ENCODE measurements at regions not wholly inside any gene's neighbourhood (a gene's known extent, or its start where the extent isn't known, plus 50 kb on each side); places are given as distances from the start of the nearest gene placed in this dataset.

GRCh38 chr6:137313928-137314855 lies 95.0 kb upstream of the IFNGR1 start:
- ChIA-PET CTCF (interaction anchor here (0.8 to 5.4 kb wide), 27 partner anchors 9 to 326 kb away, joined by 3 to 41 read pairs (median 4); no protein-coding TSS in a partner anchor), POLR2A (no interaction called here)
- Histone ChIP-seq H3K27ac (ENCODE audit: insufficient read depth in 1 of 2, low read depth in 1 of 2, low read length in 2 of 2, poor library complexity in 1 of 2, severe bottlenecking in 2 of 2) (no peak overlapping the region), H3K27me3 (replicated peaks in 2 of 5; ENCODE audit: control insufficient read depth in 4 of 5, insufficient read depth in 5 of 5, low read length in 4 of 5) (peaks cover 0 to 2% (median 0%) of the 10 kb centered on the region in 5 experiments), H3K4me1 (ENCODE audit: control extremely low read depth in 1 of 4, control insufficient read depth in 4 of 4, insufficient read depth in 4 of 4, low read length in 3 of 4) (peaks cover 2 to 12% (median 8%) of the 10 kb centered on the region in 4 experiments), H3K9me3 (ENCODE audit: control extremely low read depth in 1 of 5, control insufficient read depth in 4 of 5, insufficient read depth in 2 of 5, low read depth in 1 of 5, low read length in 4 of 5) (no peaks in the 10 kb centered on the region), H3K36me3 (ENCODE audit: control insufficient read depth in 4 of 4, insufficient read depth in 4 of 4, low read length in 3 of 4) (no peaks in the 10 kb centered on the region), H3K4me3 (ENCODE audit: control insufficient read depth in 1 of 7, extremely low read depth in 1 of 7, insufficient read depth in 4 of 7, low read depth in 2 of 7, low read length in 6 of 7) (no peak overlapping the region)
- WGBS (ENCODE audit: insufficient coverage) = 27% methylated on average over 9 of the region's 11 CpGs
- peak; percentile 73 to 83 (median 81) for DNase-seq

GRCh38 chr6:137313211-137313610 lies 94.0 kb upstream of the IFNGR1 start:
- Histone ChIP-seq H3K27ac (ENCODE audit: insufficient read depth in 1 of 2, low read depth in 1 of 2, low read length in 2 of 2, poor library complexity in 1 of 2, severe bottlenecking in 2 of 2) (no peak overlapping the region), H3K36me3 (ENCODE audit: control insufficient read depth in 4 of 4, insufficient read depth in 4 of 4, low read length in 3 of 4) (no peaks in the 10 kb centered on the region), H3K4me3 (ENCODE audit: control insufficient read depth in 1 of 7, extremely low read depth in 1 of 7, insufficient read depth in 4 of 7, low read depth in 2 of 7, low read length in 6 of 7) (no peak overlapping the region), H3K27me3 (replicated peaks in 2 of 5; ENCODE audit: control insufficient read depth in 4 of 5, insufficient read depth in 5 of 5, low read length in 4 of 5) (peaks cover 0 to 2% (median 0%) of the 10 kb centered on the region in 5 experiments), H3K4me1 (ENCODE audit: control extremely low read depth in 1 of 4, control insufficient read depth in 4 of 4, insufficient read depth in 4 of 4, low read length in 3 of 4) (peaks cover 2 to 21% (median 15%) of the 10 kb centered on the region in 4 experiments), H3K9me3 (ENCODE audit: control extremely low read depth in 1 of 5, control insufficient read depth in 4 of 5, insufficient read depth in 2 of 5, low read depth in 1 of 5, low read length in 4 of 5) (no peaks in the 10 kb centered on the region)
- POLR2A ChIA-PET = no interaction called here
- DNase-seq = no peak
- WGBS (ENCODE audit: insufficient coverage) = 18% methylated on average over 1 of the region's 1 CpG
- CTCF ChIA-PET = interaction anchor here (0.9 to 5.4 kb wide), 14 partner anchors 8 to 218 kb away, joined by 3 to 41 read pairs (median 5); no protein-coding TSS in a partner anchor

GRCh38 chr6:137311940-137312339 lies 92.8 kb upstream of the IFNGR1 start:
- H3K36me3 ChIP-seq (ENCODE audit: control insufficient read depth in 4 of 4, insufficient read depth in 4 of 4, low read length in 3 of 4) = no peaks in the 10 kb centered on the region
- peaks cover 2 to 27% (median 20%) of the 10 kb centered on the region in 4 experiments for H3K4me1 ChIP-seq (ENCODE audit: control extremely low read depth in 1 of 4, control insufficient read depth in 4 of 4, insufficient read depth in 4 of 4, low read length in 3 of 4)
- no peak overlapping the region for H3K4me3 ChIP-seq (ENCODE audit: control insufficient read depth in 1 of 7, extremely low read depth in 1 of 7, insufficient read depth in 4 of 7, low read depth in 2 of 7, low read length in 6 of 7)
- no peak for DNase-seq
- no peaks in the 10 kb centered on the region for H3K9me3 ChIP-seq (ENCODE audit: control extremely low read depth in 1 of 5, control insufficient read depth in 4 of 5, insufficient read depth in 2 of 5, low read depth in 1 of 5, low read length in 4 of 5)
- WGBS (ENCODE audit: insufficient coverage) = no CpG with 5 or more reads among the region's 1 CpG
- ChIA-PET CTCF (interaction anchor here (5.4 kb wide), 1 partner anchor 41 kb away, joined by 41 read pairs; no protein-coding TSS in a partner anchor), POLR2A (no interaction called here)
- H3K27ac ChIP-seq (ENCODE audit: insufficient read depth in 1 of 2, low read depth in 1 of 2, low read length in 2 of 2, poor library complexity in 1 of 2, severe bottlenecking in 2 of 2) = no peak overlapping the region
- peaks cover 0 to 2% (median 0%) of the 10 kb centered on the region in 5 experiments for H3K27me3 ChIP-seq (replicated peaks in 2 of 5; ENCODE audit: control insufficient read depth in 4 of 5, insufficient read depth in 5 of 5, low read length in 4 of 5)

- peak overlapping the region in 1 of 7 experiments; percentile 48 for H3K4me3 ChIP-seq (ENCODE audit: control insufficient read depth in 1 of 7, extremely low read depth in 1 of 7, insufficient read depth in 4 of 7, low read depth in 2 of 7, low read length in 6 of 7)
- POLR2A ChIA-PET = no interaction called here
- peaks cover 0 to 4% (median 0%) of the 10 kb centered on the region in 5 experiments for H3K9me3 ChIP-seq (ENCODE audit: control extremely low read depth in 1 of 5, control insufficient read depth in 4 of 5, insufficient read depth in 2 of 5, low read depth in 1 of 5, low read length in 4 of 5)
- H3K4me1 ChIP-seq (ENCODE audit: control extremely low read depth in 1 of 4, control insufficient read depth in 4 of 4, insufficient read depth in 4 of 4, low read length in 3 of 4) = peaks cover 2 to 27% (median 20%) of the 10 kb centered on the region in 4 experiments
- DNase-seq = peak; percentile 84 to 91 (median 88)
- 27% methylated on average over 5 of the region's 6 CpGs for WGBS (ENCODE audit: insufficient coverage)
- CTCF ChIA-PET = interaction anchor here (0.9 to 1.9 kb wide), 3 partner anchors 12 to 19 kb away, joined by 3 to 4 read pairs (median 3); no protein-coding TSS in a partner anchor
- no peaks in the 10 kb centered on the region for H3K36me3 ChIP-seq (ENCODE audit: control insufficient read depth in 4 of 4, insufficient read depth in 4 of 4, low read length in 3 of 4)
- H3K27me3 ChIP-seq (replicated peaks in 2 of 5; ENCODE audit: control insufficient read depth in 4 of 5, insufficient read depth in 5 of 5, low read length in 4 of 5) = peaks cover 0 to 2% (median 0%) of the 10 kb centered on the region in 5 experiments
- no peak overlapping the region for H3K27ac ChIP-seq (ENCODE audit: insufficient read depth in 1 of 2, low read depth in 1 of 2, low read length in 2 of 2, poor library complexity in 1 of 2, severe bottlenecking in 2 of 2)
Measured at GRCh38 chr6:137309078-137309762, 90.0 kb upstream of the IFNGR1 start.

- ChIA-PET CTCF (interaction anchor here (0.7 to 2.6 kb wide), 4 partner anchors 10 to 37 kb away, joined by 3 to 9 read pairs (median 6); no protein-coding TSS in a partner anchor), POLR2A (no interaction called here)
- Histone ChIP-seq H3K36me3 (ENCODE audit: control insufficient read depth in 4 of 4, insufficient read depth in 4 of 4, low read length in 3 of 4) (no peaks in the 10 kb centered on the region), H3K4me1 (ENCODE audit: control extremely low read depth in 1 of 4, control insufficient read depth in 4 of 4, insufficient read depth in 4 of 4, low read length in 3 of 4) (peaks cover 2 to 23% (median 20%) of the 10 kb centered on the region in 4 experiments), H3K27ac (ENCODE audit: insufficient read depth in 1 of 2, low read depth in 1 of 2, low read length in 2 of 2, poor library complexity in 1 of 2, severe bottlenecking in 2 of 2) (no peak overlapping the region), H3K4me3 (ENCODE audit: control insufficient read depth in 1 of 7, extremely low read depth in 1 of 7, insufficient read depth in 4 of 7, low read depth in 2 of 7, low read length in 6 of 7) (peak overlapping the region in 1 of 7 experiments; percentile 3), H3K9me3 (ENCODE audit: control extremely low read depth in 1 of 5, control insufficient read depth in 4 of 5, insufficient read depth in 2 of 5, low read depth in 1 of 5, low read length in 4 of 5) (peaks cover 0 to 4% (median 0%) of the 10 kb centered on the region in 5 experiments), H3K27me3 (replicated peaks in 2 of 5; ENCODE audit: control insufficient read depth in 4 of 5, insufficient read depth in 5 of 5, low read length in 4 of 5) (peaks cover 0 to 2% (median 0%) of the 10 kb centered on the region in 5 experiments)
- WGBS (ENCODE audit: insufficient coverage) = 80% methylated on average over 1 of the region's 8 CpGs
- peak; percentile 45 to 83 (median 82) for DNase-seq
Measured at GRCh38 chr6:137307163-137307854, 88.1 kb upstream of the IFNGR1 start.

GRCh38 chr6:137305691-137306090 lies 86.5 kb upstream of the IFNGR1 start:
- Histone ChIP-seq H3K27me3 (replicated peaks in 2 of 5; ENCODE audit: control insufficient read depth in 4 of 5, insufficient read depth in 5 of 5, low read length in 4 of 5) (no peaks in the 10 kb centered on the region), H3K4me3 (ENCODE audit: control insufficient read depth in 1 of 7, extremely low read depth in 1 of 7, insufficient read depth in 4 of 7, low read depth in 2 of 7, low read length in 6 of 7) (no peak overlapping the region), H3K27ac (ENCODE audit: insufficient read depth in 1 of 2, low read depth in 1 of 2, low read length in 2 of 2, poor library complexity in 1 of 2, severe bottlenecking in 2 of 2) (no peak overlapping the region), H3K4me1 (ENCODE audit: control extremely low read depth in 1 of 4, control insufficient read depth in 4 of 4, insufficient read depth in 4 of 4, low read length in 3 of 4) (peaks cover 2 to 27% (median 20%) of the 10 kb centered on the region in 4 experiments), H3K36me3 (ENCODE audit: control insufficient read depth in 4 of 4, insufficient read depth in 4 of 4, low read length in 3 of 4) (no peaks in the 10 kb centered on the region), H3K9me3 (ENCODE audit: control extremely low read depth in 1 of 5, control insufficient read depth in 4 of 5, insufficient read depth in 2 of 5, low read depth in 1 of 5, low read length in 4 of 5) (peaks cover 0 to 4% (median 0%) of the 10 kb centered on the region in 5 experiments)
- 100% methylated on average over 2 of the region's 2 CpGs for WGBS (ENCODE audit: insufficient coverage)
- CTCF ChIA-PET = interaction anchor here (1.0 to 2.6 kb wide), 4 partner anchors 8 to 210 kb away, joined by 3 to 9 read pairs (median 4); no protein-coding TSS in a partner anchor
- POLR2A ChIA-PET = no interaction called here
- DNase-seq = no peak
